Astrocyte of the cerebellum (primary cell): ENCODE measurements at regions not wholly inside any gene's neighbourhood (a gene's known extent, or its start where the extent isn't known, plus 50 kb on each side); places are given as distances from the start of the nearest gene placed in this dataset.
"Not testable (repeated sequence)": the region's sequence is repeated elsewhere in the genome, so short reads cannot be mapped to it uniquely, and the experiment has no call there.

Experiments
- DNase-seq: peaks from one replicate; pipeline ENCODE4 v3.0.0-alpha.2; 2011; ENCODE audit warnings: low read depth
- H3K4me3 ChIP-seq: 2 replicates; pipeline ENCODE4 v1.5.1; 2011; ENCODE audit warnings: mild to moderate bottlenecking, low read depth, low read length, moderate library complexity
- in situ Hi-C: cut with HindIII; loops from 2 replicates; pipeline ENCODE4 v1.10.0; 2017; ENCODE audit warnings: low sequenced_read_pairs
- TF ChIP-seq, protein P1 (sequence below): IDR thresholded peaks from 2 replicates; pipeline ENCODE4 v1.5.1; 2012; ENCODE audit warnings: low read length, low read depth, moderate library complexity, mild to moderate bottlenecking; ENCODE audit errors: missing control alignments

- H3K4me3 ChIP-seq, DNase-seq, in situ Hi-C loops: not testable (repeated sequence)
These were observed 124.6 kb upstream of the EFCAB3 start for GRCh38 chr17:62255791-62256190.

DNA sequence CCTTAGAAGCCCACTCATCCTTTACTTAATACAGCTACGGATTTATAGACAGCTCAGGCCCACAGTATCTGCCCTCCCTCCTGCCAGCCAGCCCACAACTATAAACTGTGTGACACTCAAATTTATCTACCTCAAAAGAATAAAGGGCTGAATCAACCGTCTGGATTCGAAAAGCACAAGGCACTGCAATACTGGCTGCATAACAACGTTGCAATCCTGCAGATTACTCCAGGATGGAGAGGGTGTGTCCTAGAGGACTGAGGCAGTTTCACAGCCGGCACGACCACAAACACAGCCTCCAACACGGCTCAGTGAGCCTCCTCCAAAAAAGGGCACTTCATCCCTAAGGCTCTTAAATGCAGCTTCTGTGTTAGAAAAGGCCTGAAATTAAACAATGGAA, 138.3 kb upstream of the EFCAB3 start:
- in situ Hi-C loops, DNase-seq, H3K4me3 ChIP-seq: not testable (repeated sequence)

- in situ Hi-C loops, H3K4me3 ChIP-seq, DNase-seq: not testable (repeated sequence)
These were observed 140.8 kb upstream of the EFCAB3 start for GRCh38 chr17:62239569-62239968.

DNA sequence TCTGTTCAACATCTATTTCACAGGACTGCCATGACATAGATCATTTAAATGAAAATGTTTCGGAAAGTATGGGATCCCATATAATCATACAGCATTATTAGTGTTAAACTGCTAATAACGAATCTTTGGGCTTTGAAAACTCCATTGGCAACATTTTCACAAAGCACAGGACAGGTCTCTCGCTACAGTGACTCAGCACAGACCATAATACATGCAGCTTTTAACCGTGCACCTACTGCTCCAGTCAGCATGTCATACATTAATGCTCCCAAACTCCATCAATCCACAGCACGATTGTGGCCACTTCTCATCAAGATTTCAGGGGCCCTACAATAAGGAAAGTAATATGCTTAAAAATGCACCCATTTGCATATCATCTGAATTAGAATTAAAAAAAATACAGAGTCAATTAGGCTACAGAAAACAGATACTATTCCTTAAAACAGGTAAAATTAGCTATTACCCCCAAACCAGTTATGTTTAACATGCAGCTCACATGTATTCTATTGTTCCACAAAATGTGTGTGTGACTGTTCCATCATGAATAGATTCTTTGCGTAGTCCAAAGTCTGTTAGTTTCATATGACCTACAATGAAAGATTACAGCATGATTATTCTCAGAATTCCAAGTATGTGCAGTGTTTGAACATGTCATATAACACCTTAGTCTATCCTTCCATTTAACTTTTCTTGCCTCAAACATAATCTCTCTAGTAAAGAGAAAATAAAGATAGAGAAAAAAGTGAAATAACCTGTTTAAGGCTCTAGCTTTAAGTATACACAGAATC, 141.6 kb upstream of the EFCAB3 start:
- in situ Hi-C loops, DNase-seq, H3K4me3 ChIP-seq: not testable (repeated sequence)

DNA sequence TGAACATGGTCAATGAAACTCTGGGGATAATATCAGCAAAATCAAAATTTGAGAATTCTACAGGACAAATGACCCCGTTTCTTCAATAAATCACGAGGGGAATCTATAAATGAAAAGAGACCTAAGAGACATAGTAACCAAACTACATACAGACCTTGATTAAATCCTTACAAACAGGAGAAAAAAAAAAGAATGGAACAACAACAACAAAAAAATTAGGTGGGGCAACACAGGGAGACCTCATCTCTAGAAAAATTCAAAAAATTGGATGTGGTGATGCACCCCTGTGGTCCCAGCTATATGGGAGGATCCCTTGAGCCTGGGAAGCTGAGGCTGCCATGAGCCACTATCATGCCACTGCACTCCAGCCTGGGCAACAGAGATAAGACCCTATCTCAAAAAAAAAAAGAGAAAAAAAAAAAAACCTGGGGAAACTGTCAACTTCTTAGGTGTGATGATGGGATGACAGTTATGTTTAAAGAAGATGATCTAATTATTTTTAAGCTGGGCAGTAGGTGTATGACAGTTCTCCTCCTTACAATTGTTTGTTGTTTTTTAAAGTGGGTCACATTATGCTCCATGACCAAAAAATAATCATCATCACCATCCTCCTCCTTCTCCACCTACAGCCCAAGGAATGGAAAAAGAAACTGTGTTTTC, 146.4 kb upstream of the EFCAB3 start:
- in situ Hi-C loops, DNase-seq, H3K4me3 ChIP-seq: not testable (repeated sequence)

DNA sequence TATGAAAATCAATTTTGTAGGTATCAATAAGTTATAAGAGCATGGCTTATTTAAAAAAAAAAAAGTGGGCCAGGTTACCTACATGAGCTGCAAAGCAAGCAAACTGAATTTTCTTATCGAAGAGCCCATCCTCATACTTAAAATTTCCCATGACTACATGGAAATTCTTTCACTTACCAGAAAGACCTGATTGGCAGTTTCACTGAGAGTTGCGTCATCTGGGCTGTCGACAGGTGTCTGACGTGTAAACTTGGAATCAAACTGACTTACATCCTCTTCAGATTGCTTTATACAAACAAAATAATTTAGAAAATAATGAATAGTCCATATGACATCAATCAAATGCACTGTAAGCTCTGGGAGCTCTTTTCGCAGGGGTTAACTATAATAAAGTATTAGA, 149.1 kb upstream of the EFCAB3 start:
- DNase-seq, in situ Hi-C loops, H3K4me3 ChIP-seq: not testable (repeated sequence)

GRCh38 chr17:62226610-62227240, 153.6 kb upstream of the EFCAB3 start:
- H3K4me3 ChIP-seq, in situ Hi-C loops, DNase-seq: not testable (repeated sequence)

- in situ Hi-C loops, H3K4me3 ChIP-seq, DNase-seq: not testable (repeated sequence)
These were observed 156.8 kb upstream of the EFCAB3 start for GRCh38 chr17:62223585-62223984.

DNA sequence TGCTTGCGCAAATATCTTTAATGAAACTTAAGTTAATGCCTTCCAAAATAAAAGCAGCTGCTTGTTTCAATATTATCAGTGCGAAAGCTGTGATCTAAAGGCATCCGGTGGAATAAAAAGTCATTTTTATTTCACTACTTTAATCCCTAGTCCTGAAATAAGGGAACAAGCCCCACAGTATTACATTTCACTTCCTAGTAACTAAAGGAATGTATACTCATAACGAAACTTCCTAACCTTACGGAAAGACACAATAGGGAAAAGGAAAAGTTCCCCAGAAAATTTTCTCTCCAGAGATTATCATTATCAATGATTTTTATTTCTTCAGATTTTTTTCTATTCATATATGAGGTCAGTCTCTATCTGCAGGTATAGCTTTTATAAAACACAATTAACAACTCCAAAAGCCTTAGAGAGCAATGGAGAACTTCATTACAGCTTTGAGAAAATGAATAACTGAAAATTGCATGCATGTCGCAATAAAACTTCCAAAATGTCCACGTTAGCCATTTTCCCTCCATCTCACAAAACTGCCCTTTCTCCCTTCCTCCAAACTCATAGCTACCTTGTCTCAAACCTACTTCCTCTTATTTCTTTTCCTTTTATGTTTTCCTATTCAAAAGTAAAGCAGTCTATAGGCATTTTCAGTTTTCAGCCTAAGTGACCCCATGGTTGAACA, 154.3 kb upstream of the MED13 start:
- TF ChIP-seq, protein P1, sequence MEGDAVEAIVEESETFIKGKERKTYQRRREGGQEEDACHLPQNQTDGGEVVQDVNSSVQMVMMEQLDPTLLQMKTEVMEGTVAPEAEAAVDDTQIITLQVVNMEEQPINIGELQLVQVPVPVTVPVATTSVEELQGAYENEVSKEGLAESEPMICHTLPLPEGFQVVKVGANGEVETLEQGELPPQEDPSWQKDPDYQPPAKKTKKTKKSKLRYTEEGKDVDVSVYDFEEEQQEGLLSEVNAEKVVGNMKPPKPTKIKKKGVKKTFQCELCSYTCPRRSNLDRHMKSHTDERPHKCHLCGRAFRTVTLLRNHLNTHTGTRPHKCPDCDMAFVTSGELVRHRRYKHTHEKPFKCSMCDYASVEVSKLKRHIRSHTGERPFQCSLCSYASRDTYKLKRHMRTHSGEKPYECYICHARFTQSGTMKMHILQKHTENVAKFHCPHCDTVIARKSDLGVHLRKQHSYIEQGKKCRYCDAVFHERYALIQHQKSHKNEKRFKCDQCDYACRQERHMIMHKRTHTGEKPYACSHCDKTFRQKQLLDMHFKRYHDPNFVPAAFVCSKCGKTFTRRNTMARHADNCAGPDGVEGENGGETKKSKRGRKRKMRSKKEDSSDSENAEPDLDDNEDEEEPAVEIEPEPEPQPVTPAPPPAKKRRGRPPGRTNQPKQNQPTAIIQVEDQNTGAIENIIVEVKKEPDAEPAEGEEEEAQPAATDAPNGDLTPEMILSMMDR, result no peak
- no peak for DNase-seq
- in situ Hi-C loops, result no loop called here
- no peak overlapping the region for H3K4me3 ChIP-seq

DNA sequence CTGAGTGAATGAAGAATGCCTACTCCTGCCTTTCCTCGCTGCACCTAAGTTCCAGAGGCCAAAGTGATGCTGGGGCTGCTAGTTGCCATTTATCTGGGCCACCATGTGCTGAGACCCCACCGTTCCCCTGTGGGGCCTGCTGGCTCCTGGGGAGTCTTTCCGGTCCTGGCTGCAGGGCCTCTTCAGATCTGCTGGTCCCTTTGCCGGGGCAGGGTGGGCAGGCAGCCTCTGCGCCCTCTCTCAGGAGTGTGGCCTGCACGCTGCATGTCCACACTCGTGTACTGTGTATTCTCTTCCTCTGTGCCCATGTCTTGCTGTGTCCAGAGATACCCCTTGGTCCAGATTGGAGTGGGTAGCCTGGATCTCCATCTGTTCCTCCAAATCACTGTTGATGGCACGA, 151.8 kb upstream of the MED13 start:
- in situ Hi-C loops, result no loop called here
- TF ChIP-seq, protein P1, result no peak
- DNase-seq, result no peak
- no peak overlapping the region for H3K4me3 ChIP-seq

DNA sequence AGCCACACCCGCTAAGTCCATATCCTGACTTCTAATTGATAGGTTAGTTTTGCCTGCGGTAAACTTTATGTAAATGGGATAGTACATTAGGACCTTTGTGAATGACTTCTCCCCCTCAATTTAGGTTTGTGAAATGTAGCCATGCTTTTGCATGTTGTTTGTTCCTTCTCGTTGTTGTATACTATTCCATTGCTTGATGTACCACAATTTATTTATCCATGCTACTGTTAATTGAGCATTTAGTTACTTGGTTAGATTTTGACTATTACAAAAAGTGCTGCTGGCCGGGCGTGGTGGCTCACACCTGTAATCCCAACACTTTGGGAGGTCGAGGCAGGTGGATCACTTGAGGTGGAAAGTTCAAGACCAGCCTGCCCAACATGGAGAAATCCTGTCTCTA, 150.8 kb upstream of the MED13 start:
- H3K4me3 ChIP-seq, DNase-seq, in situ Hi-C loops: not testable (repeated sequence)
